B cell (primary cell): ENCODE measurements at regions not wholly inside any gene's neighbourhood (a gene's known extent, or its start where the extent isn't known, plus 50 kb on each side); places are given as distances from the start of the nearest gene placed in this dataset.

Source experiments
- CTCF ChIP-seq: fragments of 200-600 bp; IDR thresholded peaks from one replicate; pipeline ENCODE4 v1.8.0; 2022; ENCODE audit warnings: antibody characterized with exemption, mild to moderate bottlenecking
- EZH2 ChIP-seq: IDR thresholded peaks from 2 replicates; pipeline ENCODE4 v1.6.1; 2012; ENCODE audit warnings: borderline replicate concordance, low read depth, mild to moderate bottlenecking, moderate library complexity, low read length; ENCODE audit not compliant: insufficient read depth, poor library complexity, severe bottlenecking

GRCh38 chr14:71834284-71835204 lies 97.7 kb upstream of the RGS6 start:
- TF ChIP-seq CTCF (no peak), EZH2 (no peak)
